H1 (cell line): ENCODE measurements at regions not wholly inside any gene's neighbourhood (a gene's known extent, or its start where the extent isn't known, plus 50 kb on each side); places are given as distances from the start of the nearest gene placed in this dataset.

Experiments
- NANOG ChIP-seq: IDR thresholded peaks from 2 replicates; pipeline ENCODE4 v1.6.1; 2011; ENCODE audit warnings: low read length, low read depth, mild to moderate bottlenecking, inconsistent platforms; ENCODE audit not compliant: insufficient read depth, poor library complexity, severe bottlenecking

DNA sequence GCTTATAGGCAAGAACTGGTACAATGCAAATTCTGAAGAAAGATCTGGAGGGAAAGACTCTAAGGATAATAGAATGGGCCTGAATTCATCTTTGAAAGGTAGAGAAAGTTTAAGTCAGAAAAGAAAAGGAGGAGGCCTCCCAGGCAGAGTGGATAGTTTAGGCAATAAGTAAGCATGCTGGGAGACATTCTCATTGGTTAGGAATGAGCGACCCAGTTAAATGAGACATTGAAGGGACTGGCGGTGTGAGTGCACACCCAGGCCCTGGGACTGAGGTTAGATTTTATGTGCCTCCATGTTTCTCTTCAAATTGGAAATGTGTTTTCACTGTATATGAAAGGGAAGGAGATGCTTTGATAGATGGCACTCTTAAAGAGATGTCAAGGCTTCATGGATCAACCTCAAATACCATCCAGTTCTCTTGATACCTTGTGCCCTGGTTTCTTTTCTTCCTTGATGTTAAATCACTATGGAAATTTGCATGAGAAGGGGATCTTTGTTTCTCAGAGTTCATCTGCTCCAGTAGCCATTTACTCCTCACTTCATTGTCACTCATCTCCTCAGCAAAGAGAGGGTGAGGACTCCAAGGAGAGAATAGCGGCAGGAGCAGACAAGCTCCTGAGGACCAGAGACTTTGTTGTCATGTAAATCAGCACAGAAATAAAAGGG lies 584.2 kb upstream of the INTU start (continued):
- TF ChIP-seq NANOG: no peak
